Limb (tissue), 2 donors: ENCODE measurements at regions not wholly inside any gene's neighbourhood (a gene's known extent, or its start where the extent isn't known, plus 50 kb on each side); places are given as distances from the start of the nearest gene placed in this dataset.

Experiments
- DNase-seq, 2 donors: peaks; one replicate each; pipeline ENCODE4 v3.0.0-alpha.2; 2016; ENCODE audit errors: extremely low spot score in 2 of 2

GRCh38 chr21:29441651-29442050 is 142.9 kb downstream of the BACH1 start:
- no peak for DNase-seq

- DNase-seq = no peak
Observed at GRCh38 chr21:29443411-29444010, 144.8 kb downstream of the BACH1 start.

- no peak for DNase-seq
Observed at GRCh38 chr21:29448766-29449165, 150.0 kb downstream of the BACH1 start.

GRCh38 chr21:29449306-29449950 is 150.7 kb downstream of the BACH1 start:
- peak in 1 of 2 donors; percentile 24 for DNase-seq

- DNase-seq = no peak
Observed at GRCh38 chr21:29450058-29450457, 151.3 kb downstream of the BACH1 start.

GRCh38 chr21:29453511-29453910 is 154.8 kb downstream of the BACH1 start:
- DNase-seq = no peak

DNA sequence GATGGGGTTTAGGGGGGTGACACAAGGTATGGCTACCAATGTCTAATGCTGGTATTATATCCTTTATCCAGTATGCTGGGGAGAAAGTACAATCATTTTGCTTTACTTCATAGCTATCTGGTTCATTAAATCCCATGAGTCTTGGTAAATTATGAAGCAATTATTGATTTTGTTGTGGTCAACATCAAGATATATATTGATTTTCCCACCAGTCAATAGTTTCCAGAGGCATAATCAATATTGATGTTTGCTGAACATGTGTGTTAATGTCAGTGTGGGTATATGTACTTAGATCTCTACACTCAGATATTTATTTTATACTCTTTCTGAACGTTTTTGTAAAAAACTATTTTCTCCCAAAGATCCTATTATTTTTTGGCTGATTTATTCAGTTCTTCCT is 155.5 kb downstream of the BACH1 start:
- no peak for DNase-seq

DNA sequence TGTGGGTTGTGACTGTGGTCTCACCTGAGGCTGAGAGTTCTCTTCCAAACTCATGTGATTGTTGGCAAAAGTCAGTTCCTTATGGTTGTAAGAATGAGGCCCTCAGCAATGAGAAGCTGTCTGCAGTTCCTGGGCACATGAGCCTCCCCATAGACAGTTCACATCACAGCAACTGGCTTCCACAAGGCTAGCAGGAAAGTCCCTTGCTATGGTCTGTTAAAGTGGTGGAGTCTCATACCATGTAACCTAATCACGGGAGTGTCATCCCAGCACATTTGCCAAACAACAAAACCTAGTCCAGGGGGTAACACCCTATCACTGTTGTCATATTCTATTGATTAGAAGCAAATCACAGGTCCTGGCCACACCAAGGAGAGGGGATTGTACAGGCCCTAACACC is 163.8 kb downstream of the BACH1 start:
- DNase-seq = no peak

- no peak for DNase-seq
Observed at GRCh38 chr21:29465546-29465945, 166.8 kb downstream of the BACH1 start.

DNA sequence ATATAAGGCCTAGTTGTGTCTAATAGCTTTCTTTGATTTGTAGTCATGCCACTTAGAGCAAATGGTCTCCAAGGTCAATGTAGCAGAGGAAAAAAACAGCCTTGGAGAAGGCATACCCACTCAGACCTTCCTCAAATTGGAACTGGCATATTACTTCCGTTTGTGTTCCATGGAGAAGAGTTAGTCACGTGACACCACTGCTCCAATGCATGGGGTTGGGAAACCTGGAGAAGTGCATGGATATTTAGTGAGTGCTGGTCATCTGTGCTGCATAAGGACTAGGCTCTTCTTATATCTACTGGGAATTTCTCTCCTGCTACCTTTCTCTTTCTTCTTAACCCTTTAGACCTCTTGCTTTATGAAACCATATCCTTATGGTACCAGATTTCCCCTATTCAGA is 167.8 kb downstream of the BACH1 start:
- DNase-seq = no peak

DNA sequence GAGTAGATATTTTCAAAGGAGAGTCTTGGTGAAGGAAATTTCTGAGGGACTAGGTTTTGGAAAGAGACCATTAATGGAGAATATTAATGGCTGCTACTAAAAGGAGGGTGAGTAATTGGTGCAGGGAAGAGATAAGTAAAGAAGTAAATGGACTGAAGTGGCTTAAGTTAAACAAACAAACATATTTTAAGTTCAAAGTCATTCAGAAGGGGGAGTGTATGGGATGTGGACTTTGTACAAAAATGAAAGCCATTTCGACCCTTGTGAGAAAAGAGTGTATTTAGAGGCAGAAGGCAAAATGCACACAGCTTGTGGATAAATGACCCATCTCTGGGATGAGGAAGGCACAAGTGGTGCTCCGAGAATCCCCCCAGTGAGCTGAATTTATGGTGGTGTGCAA is 171.7 kb downstream of the BACH1 start:
- no peak for DNase-seq

DNA sequence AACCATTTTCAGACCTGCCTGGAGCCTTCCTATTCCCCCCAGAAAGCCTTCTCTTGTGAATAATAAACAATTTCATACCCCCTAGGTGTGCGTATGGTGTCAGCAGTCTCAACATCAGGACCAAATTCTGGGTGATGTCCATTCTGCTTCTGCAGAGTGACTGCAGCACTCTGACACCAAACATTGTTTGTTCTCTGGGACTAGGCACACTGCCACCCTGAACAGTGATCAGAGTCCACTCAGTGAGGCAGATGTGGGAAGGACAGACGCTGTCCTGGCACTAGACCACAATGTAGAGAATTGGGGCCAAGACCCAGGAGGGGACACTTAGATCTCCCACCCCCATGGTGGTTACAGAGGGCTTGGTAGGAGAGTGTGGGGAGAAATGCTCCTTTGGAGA is 175.1 kb downstream of the BACH1 start:
- no peak for DNase-seq

GRCh38 chr21:29475329-29475728 is 176.6 kb downstream of the BACH1 start:
- DNase-seq = no peak

GRCh38 chr21:29477347-29477746 is 178.6 kb downstream of the BACH1 start:
- no peak for DNase-seq

DNA sequence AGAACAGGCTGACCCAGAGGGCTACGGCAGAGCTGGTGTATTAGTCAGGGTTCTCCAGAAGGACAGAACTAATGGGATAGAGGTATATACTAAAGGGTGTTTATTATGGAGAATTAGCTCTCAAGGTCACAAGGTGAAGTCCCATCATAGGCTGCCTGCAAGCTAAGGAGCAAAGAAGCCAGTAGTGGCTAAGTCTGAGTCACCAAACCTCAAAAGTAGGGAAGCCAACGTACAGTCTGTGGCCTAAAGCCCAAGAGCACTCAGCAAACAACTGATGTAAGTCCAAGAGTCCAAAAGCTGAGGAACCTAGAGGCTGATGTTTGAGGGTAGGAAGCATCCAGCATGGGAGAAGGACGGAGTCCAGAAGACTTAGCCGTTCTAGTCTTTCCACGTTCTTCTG is 179.2 kb downstream of the BACH1 start:
- no peak for DNase-seq

GRCh38 chr21:29481081-29481480 is 182.4 kb downstream of the BACH1 start:
- no peak for DNase-seq

GRCh38 chr21:29481641-29482040 is 182.9 kb downstream of the BACH1 start:
- no peak for DNase-seq

- DNase-seq = no peak
Observed at GRCh38 chr21:29486306-29486807, 187.6 kb downstream of the BACH1 start.
